ENCODE measurements at regions not wholly inside any gene's neighbourhood (a gene's known extent, or its start where the extent isn't known, plus 50 kb on each side); places are given as distances from the start of the nearest gene placed in this dataset.

DNA sequence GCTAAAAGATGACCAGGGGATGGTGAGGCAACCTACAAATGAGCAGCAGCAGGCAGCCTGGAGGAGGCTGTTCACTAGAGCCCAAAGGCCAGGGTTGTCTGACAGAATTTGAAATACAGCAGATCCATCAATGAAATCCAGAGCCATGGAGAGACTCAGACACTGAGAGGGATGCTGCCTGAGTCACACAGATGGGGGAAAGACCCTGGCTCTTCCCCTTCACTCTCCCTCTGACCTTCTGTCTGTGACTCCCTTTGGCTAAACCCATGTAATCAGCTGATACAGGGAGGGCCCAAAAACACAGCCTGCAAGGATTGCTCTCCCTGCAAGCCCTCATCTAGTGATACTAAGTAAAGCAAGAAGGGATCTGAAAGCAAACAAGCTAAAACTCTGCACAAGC lies 166.5 kb upstream of the SPOPL start:
- TF ChIP-seq, protein P1, sequence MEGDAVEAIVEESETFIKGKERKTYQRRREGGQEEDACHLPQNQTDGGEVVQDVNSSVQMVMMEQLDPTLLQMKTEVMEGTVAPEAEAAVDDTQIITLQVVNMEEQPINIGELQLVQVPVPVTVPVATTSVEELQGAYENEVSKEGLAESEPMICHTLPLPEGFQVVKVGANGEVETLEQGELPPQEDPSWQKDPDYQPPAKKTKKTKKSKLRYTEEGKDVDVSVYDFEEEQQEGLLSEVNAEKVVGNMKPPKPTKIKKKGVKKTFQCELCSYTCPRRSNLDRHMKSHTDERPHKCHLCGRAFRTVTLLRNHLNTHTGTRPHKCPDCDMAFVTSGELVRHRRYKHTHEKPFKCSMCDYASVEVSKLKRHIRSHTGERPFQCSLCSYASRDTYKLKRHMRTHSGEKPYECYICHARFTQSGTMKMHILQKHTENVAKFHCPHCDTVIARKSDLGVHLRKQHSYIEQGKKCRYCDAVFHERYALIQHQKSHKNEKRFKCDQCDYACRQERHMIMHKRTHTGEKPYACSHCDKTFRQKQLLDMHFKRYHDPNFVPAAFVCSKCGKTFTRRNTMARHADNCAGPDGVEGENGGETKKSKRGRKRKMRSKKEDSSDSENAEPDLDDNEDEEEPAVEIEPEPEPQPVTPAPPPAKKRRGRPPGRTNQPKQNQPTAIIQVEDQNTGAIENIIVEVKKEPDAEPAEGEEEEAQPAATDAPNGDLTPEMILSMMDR (IDR thresholded peaks at IDR 0.05): no peak
- TF ChIP-seq POLR2AphosphoS5 (IDR thresholded peaks at IDR 0.05): no peak

Data from gastroesophageal sphincter (tissue), 3 donors.